ENCODE measurements at regions not wholly inside any gene's neighbourhood (a gene's known extent, or its start where the extent isn't known, plus 50 kb on each side); places are given as distances from the start of the nearest gene placed in this dataset.
"Not testable (repeated sequence)": the region's sequence is repeated elsewhere in the genome, so short reads cannot be mapped to it uniquely, and the experiment has no call there.

- H3K4me1 ChIP-seq; H3K4me3 ChIP-seq; intact Hi-C loops (cut with DNase I); H3K27ac ChIP-seq; H3K27me3 ChIP-seq; DNase-seq; H3K9me3 ChIP-seq; H3K36me3 ChIP-seq: not testable (repeated sequence)
- 37 to 57% methylated on average over 7 of the region's 59 CpGs for WGBS, 2 donors
Measured at GRCh38 chr1:145505663-145506647, 80.6 kb upstream of the NBPF20 start.

- WGBS, 2 donors = no CpG with 5 or more reads among the region's 17 CpGs
- DNase-seq; H3K4me3 ChIP-seq; intact Hi-C loops (cut with DNase I); H3K36me3 ChIP-seq; H3K27ac ChIP-seq; H3K27me3 ChIP-seq; H3K4me1 ChIP-seq; H3K9me3 ChIP-seq: not testable (repeated sequence)
Measured at GRCh38 chr1:145504834-145505413, 79.5 kb upstream of the NBPF20 start.

GRCh38 chr1:145504310-145504709 is 78.9 kb upstream of the NBPF20 start:
- intact Hi-C loops (cut with DNase I); H3K27me3 ChIP-seq; H3K9me3 ChIP-seq; DNase-seq; H3K4me1 ChIP-seq; H3K27ac ChIP-seq; H3K36me3 ChIP-seq; H3K4me3 ChIP-seq: not testable (repeated sequence)
- no CpG with 5 or more reads among the region's 2 CpGs for WGBS, 2 donors

GRCh38 chr1:145500251-145500650 is 74.8 kb upstream of the NBPF20 start:
- intact Hi-C loops (cut with DNase I); H3K9me3 ChIP-seq: not testable (repeated sequence)
- WGBS, 2 donors = no CpG with 5 or more reads among the region's 5 CpGs

GRCh38 chr1:145495077-145495871 is 69.9 kb upstream of the NBPF20 start:
- DNase-seq; H3K36me3 ChIP-seq; H3K27ac ChIP-seq; H3K9me3 ChIP-seq; H3K4me1 ChIP-seq; H3K4me3 ChIP-seq; intact Hi-C loops (cut with DNase I); H3K27me3 ChIP-seq: not testable (repeated sequence)
- WGBS, 2 donors = 47 to 81% methylated on average over 3 of the region's 7 CpGs

More at GRCh38 chr1:145500251-145500650, 74.8 kb upstream of the NBPF20 start:
- not testable (repeated sequence) for H3K27ac ChIP-seq, H3K4me1 ChIP-seq, H3K27me3 ChIP-seq, H3K4me3 ChIP-seq, H3K36me3 ChIP-seq, DNase-seq

- H3K27ac ChIP-seq; DNase-seq; H3K36me3 ChIP-seq; intact Hi-C loops (cut with DNase I); H3K9me3 ChIP-seq; H3K4me3 ChIP-seq; H3K4me1 ChIP-seq: not testable (repeated sequence)
- peaks cover 0 to 14% (median 0%) of the 10 kb centered on the region in 3 donors for H3K27me3 ChIP-seq
- WGBS, 2 donors = 20 to 30% methylated on average over 13 of the region's 31 CpGs
Measured at GRCh38 chr1:145488193-145488933, 63.0 kb upstream of the NBPF20 start.

- H3K36me3 ChIP-seq; H3K9me3 ChIP-seq; H3K27ac ChIP-seq; intact Hi-C loops (cut with DNase I); H3K4me1 ChIP-seq; DNase-seq: not testable (repeated sequence)
- Histone ChIP-seq H3K4me3 (peak overlapping the region in 2 of 4 donors; percentile 26 to 30), H3K27me3 (peaks cover 0 to 14% (median 0%) of the 10 kb centered on the region in 3 donors)
- WGBS, 2 donors = 4 to 7% methylated on average over 34 of the region's 36 CpGs
Measured at GRCh38 chr1:145487156-145487555, 61.8 kb upstream of the NBPF20 start.

GRCh38 chr1:145484257-145484656 is 58.9 kb upstream of the NBPF20 start:
- H3K9me3 ChIP-seq; H3K4me3 ChIP-seq; H3K27ac ChIP-seq; H3K4me1 ChIP-seq; H3K36me3 ChIP-seq; intact Hi-C loops (cut with DNase I); DNase-seq: not testable (repeated sequence)
- peaks cover 0 to 14% (median 0%) of the 10 kb centered on the region in 3 donors for H3K27me3 ChIP-seq
- WGBS, 2 donors = 49 to 90% methylated on average over 2 to 3 of the region's 4 CpGs

GRCh38 chr1:145482214-145482860 is 56.9 kb upstream of the NBPF20 start:
- intact Hi-C loops (cut with DNase I); H3K4me3 ChIP-seq; H3K36me3 ChIP-seq; H3K27ac ChIP-seq; H3K9me3 ChIP-seq; DNase-seq; H3K4me1 ChIP-seq: not testable (repeated sequence)
- peaks cover 0 to 14% (median 0%) of the 10 kb centered on the region in 3 donors for H3K27me3 ChIP-seq
- 36 to 39% methylated on average over 7 of the region's 8 CpGs for WGBS, 2 donors

- peak overlapping the region in 1 of 4 donors; percentile 19 for H3K4me3 ChIP-seq
- WGBS, 2 donors = 3 to 10% methylated on average over 25 of the region's 25 CpGs
- intact Hi-C loops (cut with DNase I) = not testable (repeated sequence)
Measured at GRCh38 chr1:145475962-145476361, 50.6 kb upstream of the NBPF20 start.

GRCh38 chr1:145475369-145475915 is 50.0 kb upstream of the NBPF20 start:
- intact Hi-C loops (cut with DNase I); H3K4me1 ChIP-seq; H3K36me3 ChIP-seq; DNase-seq; H3K27ac ChIP-seq; H3K9me3 ChIP-seq: not testable (repeated sequence)
- WGBS, 2 donors = 5 to 10% methylated on average over 41 of the region's 41 CpGs
- Histone ChIP-seq H3K4me3 (peak overlapping the region in 1 of 4 donors; percentile 19), H3K27me3 (peaks cover 0 to 20% (median 0%) of the 10 kb centered on the region in 3 donors)

More at GRCh38 chr1:145475962-145476361, 50.6 kb upstream of the NBPF20 start:
- H3K9me3 ChIP-seq, H3K36me3 ChIP-seq, H3K27ac ChIP-seq, H3K4me1 ChIP-seq, DNase-seq: not testable (repeated sequence)
- peaks cover 0 to 20% (median 0%) of the 10 kb centered on the region in 3 donors for H3K27me3 ChIP-seq
